ENCODE measurements at regions not wholly inside any gene's neighbourhood (a gene's known extent, or its start where the extent isn't known, plus 50 kb on each side); places are given as distances from the start of the nearest gene placed in this dataset.

- TF ChIP-seq CTCF (IDR thresholded peaks at IDR 0.05) = no peak
- TF ChIP-seq REST (IDR thresholded peaks at IDR 0.05; ENCODE audit: low read depth, low read length) = no peak
- no peak for TF ChIP-seq FOXM1 (IDR thresholded peaks at IDR 0.05; ENCODE audit: low read depth)
- no peak for TF ChIP-seq MAX (IDR thresholded peaks at IDR 0.05; ENCODE audit: low read depth)
- TF ChIP-seq POLR2AphosphoS5 (IDR thresholded peaks at IDR 0.05; ENCODE audit: low read depth, low read length) = no peak
- no peak for TF ChIP-seq GATA2 (CRISPR knock-in tag; IDR thresholded peaks at IDR 0.05)
- TF ChIP-seq RFX5 (IDR thresholded peaks at IDR 0.05; ENCODE audit: low read length) = no peak
- no peak for TF ChIP-seq ELF1 (IDR thresholded peaks at IDR 0.05)
- TF ChIP-seq, protein P1, sequence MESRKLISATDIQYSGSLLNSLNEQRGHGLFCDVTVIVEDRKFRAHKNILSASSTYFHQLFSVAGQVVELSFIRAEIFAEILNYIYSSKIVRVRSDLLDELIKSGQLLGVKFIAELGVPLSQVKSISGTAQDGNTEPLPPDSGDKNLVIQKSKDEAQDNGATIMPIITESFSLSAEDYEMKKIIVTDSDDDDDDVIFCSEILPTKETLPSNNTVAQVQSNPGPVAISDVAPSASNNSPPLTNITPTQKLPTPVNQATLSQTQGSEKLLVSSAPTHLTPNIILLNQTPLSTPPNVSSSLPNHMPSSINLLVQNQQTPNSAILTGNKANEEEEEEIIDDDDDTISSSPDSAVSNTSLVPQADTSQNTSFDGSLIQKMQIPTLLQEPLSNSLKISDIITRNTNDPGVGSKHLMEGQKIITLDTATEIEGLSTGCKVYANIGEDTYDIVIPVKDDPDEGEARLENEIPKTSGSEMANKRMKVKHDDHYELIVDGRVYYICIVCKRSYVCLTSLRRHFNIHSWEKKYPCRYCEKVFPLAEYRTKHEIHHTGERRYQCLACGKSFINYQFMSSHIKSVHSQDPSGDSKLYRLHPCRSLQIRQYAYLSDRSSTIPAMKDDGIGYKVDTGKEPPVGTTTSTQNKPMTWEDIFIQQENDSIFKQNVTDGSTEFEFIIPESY (IDR thresholded peaks at IDR 0.05; ENCODE audit: borderline replicate concordance, low read depth) = no peak
- TF ChIP-seq FOSL2 (IDR thresholded peaks at IDR 0.05; ENCODE audit: borderline replicate concordance, low read depth) = no peak
- no peak for TF ChIP-seq TEAD4 (IDR thresholded peaks at IDR 0.05; ENCODE audit: borderline replicate concordance, insufficient read depth)
Observed at GRCh38 chr10:78721231-78721630, 347.5 kb upstream of the ZMIZ1 start.
